Erythroblast (primary cell): ENCODE measurements at regions not wholly inside any gene's neighbourhood (a gene's known extent, or its start where the extent isn't known, plus 50 kb on each side); places are given as distances from the start of the nearest gene placed in this dataset.
"Not testable (repeated sequence)": the region's sequence is repeated elsewhere in the genome, so short reads cannot be mapped to it uniquely, and the experiment has no call there.

ENCODE experiments used
- DNase-seq, 2 experiments: peaks; one replicate each; lab custom pipeline; 2025; lab: John Stamatoyannopoulos, UW
- GATA1 ChIP-seq: IDR thresholded peaks from 2 replicates; pipeline ENCODE4 v1.6.1; 2011; ENCODE audit warnings: low read depth, mild to moderate bottlenecking, control low read depth, low read length, moderate library complexity
- POLR2A ChIP-seq: IDR thresholded peaks from 2 replicates; pipeline ENCODE4 v1.6.1; 2011; ENCODE audit warnings: mild to moderate bottlenecking, low read length

DNA sequence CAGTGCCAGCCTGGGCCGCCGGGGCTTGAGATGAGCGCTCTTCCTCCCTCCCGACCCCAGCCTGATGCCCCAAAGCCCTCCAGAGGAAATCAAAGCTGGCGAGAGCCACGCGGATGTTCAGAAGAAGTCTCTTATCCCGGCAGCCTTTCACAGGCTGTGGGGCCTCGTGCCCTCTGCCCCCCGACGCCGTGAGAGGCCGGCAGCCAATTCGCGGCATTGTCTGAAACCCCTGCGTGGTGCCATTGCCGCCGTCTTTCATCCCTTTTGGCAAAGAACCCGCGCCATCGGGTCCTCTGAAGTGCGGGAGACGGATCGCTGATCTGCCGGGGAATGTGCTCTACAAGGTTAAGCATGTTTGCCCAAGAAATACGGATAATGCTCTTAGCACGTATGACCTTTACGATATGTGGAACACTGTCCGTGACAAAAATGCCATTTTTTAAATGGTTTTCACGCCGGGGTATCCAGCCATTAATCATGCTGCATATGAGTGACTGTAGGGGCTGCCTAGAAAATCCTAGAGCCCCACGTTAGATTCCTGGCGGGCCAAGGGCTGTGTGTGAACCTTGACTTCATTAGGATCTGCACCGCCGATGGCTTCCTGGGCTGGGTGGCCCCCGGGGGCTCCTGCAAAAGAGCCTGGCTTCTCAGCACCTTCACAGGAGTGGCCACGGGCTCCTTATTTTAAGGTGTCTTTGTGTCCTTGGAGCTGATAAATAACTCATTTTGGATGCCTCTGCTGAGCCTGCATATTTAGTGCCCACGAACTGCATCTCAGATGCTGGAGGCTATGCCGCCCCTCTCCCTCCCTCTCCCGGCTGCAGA lies 165.1 kb upstream of the TNRC6C start:
- TF ChIP-seq POLR2A (no peak), GATA1 (no peak)
- DNase-seq = no peak

DNA sequence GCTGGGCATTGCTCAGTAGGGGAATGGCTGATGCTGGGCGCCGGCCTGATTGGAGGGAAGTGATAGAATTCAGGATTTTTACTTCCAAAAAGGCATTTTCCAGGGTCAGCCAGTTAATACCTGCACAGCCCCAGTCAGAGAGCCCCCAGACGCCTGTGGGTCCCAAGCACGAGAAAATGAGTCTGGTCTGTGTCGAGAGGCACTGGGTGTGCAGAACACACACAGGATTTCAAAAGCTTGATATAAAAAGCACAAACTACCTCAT lies 164.6 kb upstream of the TNRC6C start:
- DNase-seq = no peak
- TF ChIP-seq GATA1 (no peak), POLR2A (no peak)

DNA sequence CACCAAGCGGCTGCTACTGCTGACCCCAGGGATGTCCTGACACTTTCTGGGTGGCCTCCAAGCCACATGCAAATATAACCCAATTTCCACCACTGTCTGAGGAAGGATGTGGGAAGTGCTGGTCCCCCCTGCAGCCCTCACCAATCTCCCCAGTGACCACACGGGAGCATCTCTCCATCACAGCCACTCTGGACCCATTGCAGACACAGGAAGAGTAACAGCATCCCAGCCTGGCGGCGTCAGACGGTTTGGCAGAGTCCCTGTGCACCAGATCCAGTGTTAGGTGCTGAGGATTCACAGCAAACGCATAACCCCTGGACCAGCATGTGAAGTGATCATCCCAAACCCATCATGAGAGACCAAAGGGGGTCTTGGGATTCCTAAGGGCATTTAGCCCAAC lies 163.7 kb upstream of the TNRC6C start:
- no peak for TF ChIP-seq POLR2A
- no peak for TF ChIP-seq GATA1
- no peak for DNase-seq

DNA sequence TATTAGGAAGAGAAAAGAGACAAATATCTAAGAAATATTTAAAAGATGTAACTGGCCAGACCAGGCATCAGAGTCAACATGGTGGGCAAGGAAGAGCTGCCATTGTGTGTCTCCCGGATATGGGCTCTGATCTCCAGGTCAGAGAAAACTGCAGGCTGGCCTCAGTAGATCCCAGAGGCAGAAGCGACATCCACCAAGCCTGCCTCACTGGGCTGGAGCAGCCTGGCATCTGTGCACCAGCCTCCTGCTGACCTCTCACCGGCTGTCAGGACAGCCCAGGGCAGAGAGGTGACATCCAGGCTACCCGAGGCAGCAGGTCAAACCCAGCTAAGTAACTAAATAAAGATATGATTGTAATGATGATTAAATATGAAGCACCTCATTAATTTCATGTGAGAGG lies 162.8 kb upstream of the TNRC6C start:
- TF ChIP-seq POLR2A (no peak), GATA1 (no peak)
- DNase-seq = no peak

DNA sequence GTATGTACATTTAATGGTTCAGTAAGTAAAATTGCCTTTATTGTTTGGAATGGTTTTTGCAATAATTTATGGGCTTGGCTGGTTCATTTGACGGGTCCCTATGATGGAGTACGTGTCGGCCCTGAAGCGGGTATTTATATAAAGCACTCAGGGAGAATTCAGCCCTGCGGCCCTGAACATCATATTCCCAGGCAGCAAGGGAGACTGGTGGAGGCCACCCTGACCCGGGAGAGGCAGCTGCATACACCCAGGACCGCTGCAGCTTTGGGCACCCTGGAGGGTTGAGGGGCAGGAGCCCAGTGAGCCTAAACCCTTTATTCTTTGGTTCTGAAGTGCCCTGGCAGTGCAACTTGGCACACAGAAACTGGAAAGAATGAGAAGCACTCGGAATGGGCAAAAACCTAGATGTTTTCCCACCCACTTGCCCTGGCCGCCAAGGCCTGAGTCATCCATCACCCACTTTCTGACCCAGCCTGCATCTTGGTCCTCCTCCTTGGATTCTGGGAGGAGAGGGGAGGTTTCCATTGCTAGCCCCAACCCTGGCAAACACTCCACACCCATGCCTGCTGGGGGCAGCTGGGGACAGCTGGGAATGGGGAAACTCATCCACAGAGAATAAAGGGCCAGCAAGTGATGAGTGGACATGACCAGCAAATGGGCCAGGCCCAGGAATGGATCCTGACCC lies 162.2 kb upstream of the TNRC6C start:
- no peak for TF ChIP-seq POLR2A
- TF ChIP-seq GATA1 = no peak
- no peak for DNase-seq

DNA sequence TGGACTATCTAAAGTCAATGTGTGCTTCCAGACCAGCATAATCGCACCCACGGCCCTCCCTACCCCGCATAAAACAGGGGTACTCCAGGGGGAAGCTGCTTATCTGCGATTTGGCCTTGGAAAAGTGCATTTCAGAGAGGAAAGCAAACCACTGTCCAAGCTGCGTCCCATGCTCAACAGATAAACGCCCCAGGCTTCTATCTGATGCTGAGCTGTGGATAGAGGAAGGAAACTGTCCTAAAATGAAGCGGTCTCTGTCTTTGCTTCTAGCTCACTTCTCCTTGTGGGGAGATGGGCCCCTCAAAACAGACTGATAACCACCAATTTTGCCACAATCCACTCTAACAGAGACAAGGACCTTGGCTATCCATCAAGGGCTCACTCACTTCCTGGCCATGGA lies 160.5 kb upstream of the TNRC6C start:
- TF ChIP-seq GATA1 = no peak
- TF ChIP-seq POLR2A = no peak
- DNase-seq = no peak

DNA sequence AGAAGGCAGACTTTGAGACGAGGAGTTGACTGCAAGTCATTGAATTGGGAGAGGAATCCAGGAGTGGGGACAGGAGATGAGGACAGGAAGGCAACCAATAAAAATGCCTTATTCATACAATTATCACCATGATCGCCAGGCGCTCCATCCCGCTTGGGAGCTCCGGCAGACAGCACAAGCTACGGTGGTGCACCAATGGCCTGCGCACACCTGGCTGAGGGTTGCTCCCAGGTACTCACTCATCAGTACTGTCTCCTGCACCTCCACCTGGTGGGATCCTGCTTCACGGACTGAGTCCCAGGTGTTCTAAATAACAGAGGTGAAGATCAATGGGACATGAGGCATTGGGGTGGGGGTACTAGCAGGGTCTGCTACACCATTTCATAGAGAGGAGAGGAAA lies 160.0 kb upstream of the TNRC6C start:
- DNase-seq = no peak
- no peak for TF ChIP-seq POLR2A
- no peak for TF ChIP-seq GATA1

DNA sequence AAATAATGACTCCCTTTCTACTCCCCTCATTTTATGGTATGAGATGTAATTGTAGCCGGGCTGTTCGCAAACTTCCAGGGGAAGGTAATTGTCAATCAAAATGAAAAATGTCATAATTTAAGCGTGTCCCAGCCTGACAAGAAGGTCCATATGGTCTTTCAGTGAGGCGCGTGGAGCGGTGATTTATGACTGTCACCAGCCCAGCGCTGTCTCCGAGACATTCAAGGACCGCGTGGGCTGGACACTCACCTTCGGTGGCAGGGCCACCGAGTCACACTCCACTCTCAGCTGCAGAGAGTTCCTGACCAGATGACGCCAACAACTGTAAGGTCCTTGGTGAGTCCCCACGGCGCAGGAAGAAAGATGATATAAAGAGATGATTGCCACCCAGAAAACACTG lies 157.7 kb upstream of the TNRC6C start:
- TF ChIP-seq POLR2A = no peak
- no peak for TF ChIP-seq GATA1
- no peak for DNase-seq

DNA sequence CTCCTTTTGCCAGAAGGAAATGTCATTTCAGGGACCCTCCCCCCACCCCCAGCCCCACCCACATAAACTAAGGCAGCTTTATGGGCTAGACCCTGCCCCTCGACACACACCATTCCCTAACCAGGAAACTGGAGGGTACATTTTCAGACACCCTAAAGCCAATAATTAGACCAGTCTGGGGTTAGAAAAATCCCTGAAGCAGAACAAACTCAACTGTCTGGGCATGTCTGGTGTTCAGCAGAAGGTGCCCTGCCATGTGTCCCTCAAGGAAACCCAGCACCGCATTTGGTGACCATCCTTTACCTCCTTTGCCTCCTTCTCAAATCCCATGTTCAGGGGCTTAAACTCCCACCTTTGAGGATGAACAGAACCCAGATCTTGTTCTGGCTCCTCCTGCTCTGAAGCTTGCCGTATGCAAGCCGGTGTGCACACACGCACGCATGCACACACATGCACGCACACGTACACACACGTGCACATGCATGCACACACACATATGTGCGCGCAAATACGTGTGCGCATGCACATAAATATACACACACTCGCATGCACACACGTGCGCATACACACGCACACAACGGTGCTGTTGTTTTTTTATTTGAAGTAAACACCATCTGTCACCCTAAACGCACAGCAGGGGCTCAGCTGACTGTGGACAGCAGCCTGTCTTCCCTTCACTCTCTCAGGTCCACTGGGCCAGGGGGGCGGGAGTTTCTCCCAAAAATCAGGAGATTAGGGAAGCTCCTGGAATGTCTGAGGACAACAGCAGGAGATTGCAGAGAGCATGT lies 156.8 kb upstream of the TNRC6C start:
- TF ChIP-seq POLR2A (no peak), GATA1 (no peak)

DNA sequence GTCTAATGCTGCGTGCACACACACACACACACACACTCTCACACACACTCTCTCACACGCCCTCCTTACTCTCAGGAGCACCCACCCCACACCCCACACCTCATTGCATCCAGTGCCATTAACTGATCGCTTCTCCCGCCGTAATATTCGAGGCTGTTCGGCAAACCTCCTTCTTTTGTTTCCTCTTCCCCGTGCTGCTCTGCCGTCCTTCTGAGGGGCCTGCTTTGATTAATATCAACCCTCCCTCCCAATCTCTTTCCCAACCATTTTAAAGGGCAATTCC lies 156.2 kb upstream of the TNRC6C start:
- TF ChIP-seq POLR2A (no peak), GATA1 (no peak)

More for the DNA sequence above, 156.8 kb upstream of the TNRC6C start:
- DNase-seq = no peak

DNA sequence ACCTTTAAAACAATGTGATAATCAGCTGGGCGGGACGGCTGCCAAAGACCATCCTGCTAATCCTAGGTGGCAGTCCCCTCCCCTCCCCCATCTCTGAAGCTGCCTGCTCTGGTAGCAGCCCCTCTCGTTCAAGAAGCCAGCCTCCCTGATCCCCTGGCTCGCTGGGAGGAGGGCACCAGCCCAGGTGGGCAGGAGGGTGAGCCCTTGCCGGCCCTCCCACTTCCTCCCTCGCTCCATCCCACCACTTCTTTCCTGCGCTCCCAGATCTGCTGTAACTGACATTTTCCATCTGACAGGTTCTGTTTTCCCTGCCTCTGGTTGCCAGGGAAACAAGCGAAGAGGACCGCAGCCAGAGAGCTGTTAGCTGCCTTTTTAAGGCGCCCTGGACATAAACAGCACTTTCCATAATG lies 155.7 kb upstream of the TNRC6C start:
- no peak for DNase-seq

More for the DNA sequence above, 156.2 kb upstream of the TNRC6C start:
- no peak for DNase-seq

DNA sequence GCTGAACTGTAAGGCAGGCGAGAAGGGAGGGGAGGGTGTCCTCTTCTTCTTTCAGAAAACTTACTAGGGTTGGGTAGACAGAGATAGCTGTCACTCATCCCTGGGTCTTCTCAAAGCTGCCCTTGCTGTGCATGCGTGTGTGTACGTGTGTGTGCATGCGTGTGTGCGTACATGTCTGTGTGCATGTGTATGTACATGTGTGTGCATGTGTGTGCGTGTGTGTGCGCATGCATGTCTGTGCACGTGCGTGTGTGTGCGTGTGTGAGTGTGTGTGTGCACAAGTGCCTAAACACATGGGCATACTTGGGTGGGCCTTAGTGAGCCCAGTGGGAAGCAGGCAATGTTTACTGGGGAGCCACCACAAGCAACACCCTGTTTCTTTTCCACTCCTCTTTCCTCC lies 154.8 kb upstream of the TNRC6C start:
- no peak for DNase-seq

More for the DNA sequence above, 155.7 kb upstream of the TNRC6C start:
- TF ChIP-seq POLR2A (no peak), GATA1 (no peak)

DNA sequence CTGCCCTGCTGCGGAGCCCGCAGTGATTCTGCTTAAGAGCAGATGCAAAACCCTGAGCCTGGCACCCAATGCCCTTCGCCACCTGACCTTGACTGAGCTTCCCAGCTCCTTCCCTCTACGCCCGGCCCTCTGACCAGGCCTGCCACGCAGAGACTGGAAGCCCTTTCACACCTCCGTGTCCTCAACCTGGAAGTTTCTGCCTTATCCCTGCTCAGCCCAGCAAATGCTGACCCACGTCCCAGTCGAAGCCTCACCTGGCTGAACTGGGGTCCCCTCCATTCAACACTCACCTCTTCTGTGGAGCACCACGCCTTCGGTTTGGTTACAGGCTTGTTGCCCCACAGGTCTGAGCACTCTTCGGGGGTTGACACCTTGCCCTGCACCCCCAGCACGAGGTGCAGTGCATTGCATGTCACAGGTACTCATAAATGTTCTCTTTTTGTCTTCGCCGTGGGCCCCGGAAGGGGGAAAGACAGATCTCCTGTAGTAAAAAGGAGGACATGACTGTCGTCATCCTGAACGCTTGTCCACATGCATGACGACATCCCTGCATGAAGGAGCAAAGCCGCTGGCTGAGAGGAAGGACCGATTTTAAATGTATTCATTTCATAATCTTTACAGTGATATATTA lies 153.6 kb upstream of the TNRC6C start:
- no peak for TF ChIP-seq GATA1
- TF ChIP-seq POLR2A = no peak
- DNase-seq = no peak

More for the DNA sequence above, 154.8 kb upstream of the TNRC6C start:
- TF ChIP-seq POLR2A (no peak), GATA1 (no peak)

DNA sequence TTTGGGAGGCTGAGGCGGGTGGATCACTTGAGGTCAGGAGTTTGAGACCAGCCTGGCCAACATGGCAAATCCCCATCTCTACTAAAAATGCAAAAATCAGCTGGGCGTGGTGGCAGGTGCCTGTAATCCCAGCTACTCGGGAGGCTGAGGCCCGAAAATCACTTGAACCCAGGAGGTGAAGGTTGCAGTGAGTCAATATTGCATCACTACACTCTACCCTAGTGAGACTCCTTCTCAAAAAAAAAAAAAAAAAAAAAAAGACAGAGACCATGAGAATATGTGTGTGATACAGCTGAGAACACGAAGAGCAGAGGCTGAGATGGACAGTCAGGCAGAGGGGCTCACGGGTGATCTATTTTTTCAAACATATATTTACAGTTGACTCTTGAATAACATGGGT lies 152.5 kb upstream of the TNRC6C start:
- DNase-seq = not testable (repeated sequence)
